ENCODE measurements at regions not wholly inside any gene's neighbourhood (a gene's known extent, or its start where the extent isn't known, plus 50 kb on each side); places are given as distances from the start of the nearest gene placed in this dataset.
"Not testable (repeated sequence)": the region's sequence is repeated elsewhere in the genome, so short reads cannot be mapped to it uniquely, and the experiment has no call there.

- ATAC-seq, H3K27me3 Mint-ChIP-seq, H3K36me3 Mint-ChIP-seq, H3K4me1 Mint-ChIP-seq, H3K4me3 Mint-ChIP-seq, H3K9me3 Mint-ChIP-seq, H3K27ac Mint-ChIP-seq: not testable (repeated sequence)
These were observed 584.1 kb upstream of the PTPRD start for GRCh38 chr9:11196840-11197365.

- peaks cover 2% of the 10 kb centered on the region for H3K9me3 Mint-ChIP-seq
- no peak overlapping the region for H3K4me3 Mint-ChIP-seq
- no peak overlapping the region for H3K27ac Mint-ChIP-seq
- H3K4me1 Mint-ChIP-seq, result no peaks in the 10 kb centered on the region
- H3K36me3 Mint-ChIP-seq, result no peaks in the 10 kb centered on the region
- no peaks in the 10 kb centered on the region for H3K27me3 Mint-ChIP-seq
- no peak for ATAC-seq
These were observed 586.5 kb upstream of the PTPRD start for GRCh38 chr9:11199335-11199734.

GRCh38 chr9:11204521-11204920 is 591.7 kb upstream of the PTPRD start:
- H3K4me1 Mint-ChIP-seq, result no peaks in the 10 kb centered on the region
- no peak overlapping the region for H3K27ac Mint-ChIP-seq
- no peak for ATAC-seq
- H3K4me3 Mint-ChIP-seq, result no peak overlapping the region
- no peaks in the 10 kb centered on the region for H3K36me3 Mint-ChIP-seq
- no peaks in the 10 kb centered on the region for H3K27me3 Mint-ChIP-seq
- no peaks in the 10 kb centered on the region for H3K9me3 Mint-ChIP-seq

- Mint-ChIP-seq H3K4me1 (no peaks in the 10 kb centered on the region), H3K9me3 (no peaks in the 10 kb centered on the region), H3K27ac (no peak overlapping the region), H3K4me3 (no peak overlapping the region), H3K27me3 (no peaks in the 10 kb centered on the region), H3K36me3 (no peaks in the 10 kb centered on the region)
- ATAC-seq, result no peak
These were observed 594.1 kb upstream of the PTPRD start for GRCh38 chr9:11206925-11207324.

- Mint-ChIP-seq H3K36me3 (no peaks in the 10 kb centered on the region), H3K4me1 (no peaks in the 10 kb centered on the region), H3K27me3 (no peaks in the 10 kb centered on the region), H3K9me3 (peaks cover 17% of the 10 kb centered on the region), H3K27ac (no peak overlapping the region), H3K4me3 (no peak overlapping the region)
- no peak for ATAC-seq
These were observed 620.9 kb upstream of the PTPRD start for GRCh38 chr9:11233696-11234095.

GRCh38 chr9:11235061-11235460 is 622.3 kb upstream of the PTPRD start:
- Mint-ChIP-seq H3K4me3 (no peak overlapping the region), H3K4me1 (no peaks in the 10 kb centered on the region), H3K36me3 (no peaks in the 10 kb centered on the region), H3K9me3 (peaks cover 15% of the 10 kb centered on the region), H3K27ac (no peak overlapping the region), H3K27me3 (no peaks in the 10 kb centered on the region)
- no peak for ATAC-seq

GRCh38 chr9:11241779-11242178 is 629.0 kb upstream of the PTPRD start:
- Mint-ChIP-seq H3K36me3 (no peaks in the 10 kb centered on the region), H3K4me3 (no peak overlapping the region), H3K4me1 (no peaks in the 10 kb centered on the region), H3K27me3 (no peaks in the 10 kb centered on the region), H3K27ac (no peak overlapping the region), H3K9me3 (peaks cover 3% of the 10 kb centered on the region)
- peak; percentile 27 for ATAC-seq

GRCh38 chr9:11257992-11258391 is 645.2 kb upstream of the PTPRD start:
- Mint-ChIP-seq H3K36me3 (no peaks in the 10 kb centered on the region), H3K9me3 (peaks cover 10% of the 10 kb centered on the region), H3K4me3 (no peak overlapping the region), H3K27ac (no peak overlapping the region), H3K27me3 (no peaks in the 10 kb centered on the region), H3K4me1 (no peaks in the 10 kb centered on the region)
- no peak for ATAC-seq

GRCh38 chr9:11269036-11269435 is 656.2 kb upstream of the PTPRD start:
- no peaks in the 10 kb centered on the region for H3K4me1 Mint-ChIP-seq
- H3K36me3 Mint-ChIP-seq, result no peaks in the 10 kb centered on the region
- no peak overlapping the region for H3K4me3 Mint-ChIP-seq
- H3K27ac Mint-ChIP-seq, result no peak overlapping the region
- peaks cover 6% of the 10 kb centered on the region for H3K9me3 Mint-ChIP-seq
- no peak for ATAC-seq
- H3K27me3 Mint-ChIP-seq, result no peaks in the 10 kb centered on the region

GRCh38 chr9:11275158-11275695 is 662.4 kb upstream of the PTPRD start:
- Mint-ChIP-seq H3K4me3 (no peak overlapping the region), H3K27me3 (no peaks in the 10 kb centered on the region), H3K36me3 (no peaks in the 10 kb centered on the region), H3K27ac (no peak overlapping the region), H3K9me3 (peaks cover 8% of the 10 kb centered on the region), H3K4me1 (no peaks in the 10 kb centered on the region)
- ATAC-seq, result no peak

- H3K9me3 Mint-ChIP-seq, result peaks cover 6% of the 10 kb centered on the region
- no peaks in the 10 kb centered on the region for H3K4me1 Mint-ChIP-seq
- no peak overlapping the region for H3K4me3 Mint-ChIP-seq
- H3K36me3 Mint-ChIP-seq, result no peaks in the 10 kb centered on the region
- H3K27me3 Mint-ChIP-seq, result no peaks in the 10 kb centered on the region
- no peak for ATAC-seq
- H3K27ac Mint-ChIP-seq, result no peak overlapping the region
These were observed 700.2 kb upstream of the PTPRD start for GRCh38 chr9:11312966-11313365.

GRCh38 chr9:11318946-11319345 is 706.1 kb upstream of the PTPRD start:
- H3K27me3 Mint-ChIP-seq, result no peaks in the 10 kb centered on the region
- H3K9me3 Mint-ChIP-seq, result peaks cover 3% of the 10 kb centered on the region
- no peaks in the 10 kb centered on the region for H3K4me1 Mint-ChIP-seq
- no peak overlapping the region for H3K27ac Mint-ChIP-seq
- no peaks in the 10 kb centered on the region for H3K36me3 Mint-ChIP-seq
- H3K4me3 Mint-ChIP-seq, result no peak overlapping the region
- ATAC-seq, result no peak

GRCh38 chr9:11319538-11319937 is 706.7 kb upstream of the PTPRD start:
- Mint-ChIP-seq H3K27me3 (no peaks in the 10 kb centered on the region), H3K36me3 (no peaks in the 10 kb centered on the region), H3K4me1 (no peaks in the 10 kb centered on the region), H3K27ac (no peak overlapping the region), H3K4me3 (no peak overlapping the region), H3K9me3 (peaks cover 3% of the 10 kb centered on the region)
- no peak for ATAC-seq

GRCh38 chr9:11320989-11321388 is 708.2 kb upstream of the PTPRD start:
- no peak for ATAC-seq

GRCh38 chr9:11323457-11323856 is 710.7 kb upstream of the PTPRD start:
- no peak for ATAC-seq
- Mint-ChIP-seq H3K9me3 (no peaks in the 10 kb centered on the region), H3K27me3 (no peaks in the 10 kb centered on the region), H3K4me3 (no peak overlapping the region), H3K27ac (no peak overlapping the region), H3K4me1 (no peaks in the 10 kb centered on the region), H3K36me3 (no peaks in the 10 kb centered on the region)

More at GRCh38 chr9:11320989-11321388, 708.2 kb upstream of the PTPRD start:
- H3K27ac Mint-ChIP-seq, result no peak overlapping the region
- H3K27me3 Mint-ChIP-seq, result no peaks in the 10 kb centered on the region
- H3K9me3 Mint-ChIP-seq, result peaks cover 3% of the 10 kb centered on the region
- no peak overlapping the region for H3K4me3 Mint-ChIP-seq
- no peaks in the 10 kb centered on the region for H3K4me1 Mint-ChIP-seq
- H3K36me3 Mint-ChIP-seq, result no peaks in the 10 kb centered on the region

- H3K27ac Mint-ChIP-seq, result no peak overlapping the region
- no peak for ATAC-seq
- H3K36me3 Mint-ChIP-seq, result no peaks in the 10 kb centered on the region
- H3K4me1 Mint-ChIP-seq, result no peaks in the 10 kb centered on the region
- H3K9me3 Mint-ChIP-seq, result no peaks in the 10 kb centered on the region
- H3K27me3 Mint-ChIP-seq, result no peaks in the 10 kb centered on the region
- H3K4me3 Mint-ChIP-seq, result no peak overlapping the region
These were observed 713.4 kb upstream of the PTPRD start for GRCh38 chr9:11326231-11326630.

GRCh38 chr9:11328326-11328725 is 715.5 kb upstream of the PTPRD start:
- Mint-ChIP-seq H3K27me3 (no peaks in the 10 kb centered on the region), H3K9me3 (no peaks in the 10 kb centered on the region)

More at GRCh38 chr9:11328326-11328725, 715.5 kb upstream of the PTPRD start:
- Mint-ChIP-seq H3K36me3 (no peaks in the 10 kb centered on the region), H3K4me1 (no peaks in the 10 kb centered on the region), H3K27ac (no peak overlapping the region), H3K4me3 (no peak overlapping the region)
- no peak for ATAC-seq

All from stimulated activated memory B cell treated with anti-CD40 and anti-IgM and Interleukin-4, amounts not matched to agents 10 μg/mL and 1 μg/mL and 100 μg/mL, for 72 hours (primary cell).